GM19372 (cell line): ENCODE measurements at regions not wholly inside any gene's neighbourhood (a gene's known extent, or its start where the extent isn't known, plus 50 kb on each side); places are given as distances from the start of the nearest gene placed in this dataset.

Experiments
- ATAC-seq: cut with Tn5 transposase; IDR thresholded peaks from one replicate; pipeline ENCODE4 v1.9.1; 2021; ENCODE audit warnings: mild to moderate bottlenecking, low read depth, moderate library complexity; ENCODE audit not compliant: unreplicated experiment

DNA sequence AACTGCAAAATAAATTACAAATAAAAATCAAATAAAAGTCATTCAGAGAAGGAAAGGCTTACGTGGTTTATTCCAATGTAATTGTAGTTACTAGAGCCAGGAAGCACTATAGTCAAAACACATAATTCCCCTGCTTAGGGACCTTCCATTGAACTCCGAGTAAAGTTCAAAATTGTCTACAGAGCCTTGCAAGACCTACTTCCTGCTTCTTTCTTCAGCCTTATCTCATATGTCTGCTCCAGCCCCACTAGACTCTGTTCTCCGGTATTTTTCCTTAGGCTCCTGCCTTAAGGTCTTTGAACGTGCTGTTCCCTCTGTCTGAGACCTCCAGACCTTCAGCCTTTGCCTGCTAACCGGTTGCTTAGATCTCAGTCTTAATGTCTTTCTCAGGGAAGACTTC, 104.3 kb downstream of the ARL6IP6 start:
- ATAC-seq: no peak

DNA sequence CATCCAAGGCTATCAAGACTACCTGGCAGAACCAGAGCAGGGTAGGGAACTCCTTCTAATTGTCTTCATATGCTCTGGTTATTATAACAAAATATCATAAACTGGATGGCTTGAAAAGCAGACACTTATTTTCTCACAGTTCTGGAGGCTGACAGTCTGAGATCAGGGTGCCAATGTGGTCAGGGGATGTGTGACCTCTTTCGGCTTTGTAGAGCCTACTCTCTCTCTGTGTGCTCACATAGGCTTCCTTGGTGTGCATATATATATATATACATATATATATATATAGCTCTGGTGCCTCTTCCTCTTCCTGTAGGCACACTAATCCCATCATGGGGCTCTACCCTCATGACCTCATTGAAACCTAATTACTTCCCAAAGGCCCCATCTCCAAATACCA, 101.6 kb downstream of the ARL6IP6 start:
- ATAC-seq: no peak

DNA sequence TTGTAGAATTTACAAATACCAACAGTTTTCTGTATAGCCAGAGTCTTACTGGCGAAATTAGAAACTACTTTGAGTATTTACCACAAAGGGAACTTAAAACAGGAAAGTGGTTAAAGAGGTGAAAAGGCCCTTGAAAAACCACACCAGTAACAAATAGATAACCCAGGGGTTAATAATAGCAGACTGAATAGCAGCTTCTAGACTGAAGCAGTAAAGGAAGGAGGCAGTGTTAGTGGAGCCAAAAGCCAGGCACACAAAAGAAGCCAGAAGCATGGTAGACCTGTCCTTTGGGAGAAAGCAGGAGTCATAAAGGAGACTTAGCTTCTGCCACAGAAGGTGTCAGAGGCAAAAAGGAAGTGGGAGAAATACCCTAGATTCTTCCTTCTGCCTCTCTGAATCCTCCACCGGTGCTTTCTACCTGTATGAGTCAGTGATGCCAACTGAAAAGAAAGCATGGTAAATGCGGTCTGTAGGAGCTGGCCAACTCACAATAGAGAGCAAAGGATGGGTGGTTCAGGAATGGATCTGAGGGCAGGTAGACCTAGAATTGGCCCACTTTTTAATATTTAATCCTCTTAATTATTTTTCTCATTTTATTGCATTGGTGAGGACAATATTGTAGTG, 97.3 kb downstream of the ARL6IP6 start:
- ATAC-seq: no peak

DNA sequence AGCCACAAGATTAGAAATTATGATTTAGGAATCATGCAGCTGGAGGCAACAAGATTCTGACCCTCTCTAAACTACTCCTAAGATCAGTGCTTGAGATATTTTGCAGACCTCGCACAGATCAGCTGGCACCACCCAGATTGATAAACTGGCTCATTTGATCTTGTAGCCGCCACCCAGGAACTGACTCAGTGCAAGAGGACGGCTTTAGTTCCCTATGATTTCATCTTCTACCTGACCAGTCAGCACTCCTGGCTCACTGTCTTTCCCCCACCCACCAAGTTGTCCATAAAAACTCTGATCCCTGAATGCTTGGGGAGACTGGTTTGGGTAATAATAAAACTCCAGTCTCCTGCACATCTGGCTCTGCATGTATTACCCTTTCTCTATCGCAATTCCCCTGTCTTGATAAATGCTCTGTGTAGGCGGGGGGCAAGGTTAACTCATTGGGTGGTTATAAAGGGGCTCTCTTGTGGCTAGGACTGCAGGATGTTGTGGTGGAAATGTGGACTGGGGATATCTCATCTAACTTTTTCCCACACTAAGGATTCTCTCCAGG, 96.1 kb downstream of the ARL6IP6 start:
- no peak for ATAC-seq

DNA sequence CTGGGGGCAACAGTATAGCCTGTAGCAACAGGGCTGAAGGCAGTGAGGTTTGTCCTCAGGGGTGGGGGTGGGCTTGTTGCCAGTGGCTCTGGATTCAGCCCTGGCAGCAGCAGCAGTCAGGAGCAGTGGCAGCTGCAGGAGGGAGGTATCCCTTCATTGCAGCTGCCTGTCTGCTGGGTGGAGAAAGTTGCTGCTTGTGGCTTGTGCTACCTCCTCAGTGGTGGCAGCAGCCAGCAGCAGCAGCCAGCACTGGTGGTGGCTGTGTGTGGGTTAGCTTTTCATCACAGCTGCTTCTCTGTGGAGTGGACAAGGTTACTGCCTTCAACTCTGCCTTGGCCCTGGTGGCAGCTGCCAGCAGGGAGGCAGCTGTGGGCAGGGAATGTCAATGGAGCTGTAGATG, 94.9 kb downstream of the ARL6IP6 start:
- ATAC-seq: no peak
